Endothelial cell of umbilical vein (primary cell): ENCODE measurements at regions not wholly inside any gene's neighbourhood (a gene's known extent, or its start where the extent isn't known, plus 50 kb on each side); places are given as distances from the start of the nearest gene placed in this dataset.

Source experiments
- BruUV-seq: library from RNA; stranded (reverse); fragments of 400-500 nt; replicated peaks from 2 replicates; lab custom pipeline; 2021; lab: Mats Ljungman, UMichigan
- CTCF ChIA-PET: fragments of 300-600, 350-600 bp; sonication (Branson Sonifier 250); formaldehyde crosslinking; loops from one replicate; lab custom pipeline; 2021; ENCODE audit warnings: antibody characterized with exemption, inconsistent platforms; lab: Charles Lee
- POLR2A ChIA-PET: fragments of 300-600, 350-600 bp; sonication (Branson Sonifier 250); formaldehyde crosslinking; loops from one replicate; lab custom pipeline; 2021; ENCODE audit warnings: antibody characterized with exemption, inconsistent platforms; lab: Charles Lee
- DNase-seq: peaks from one replicate; pipeline ENCODE4 v3.0.0-alpha.2; 2011; ENCODE audit warnings: low read depth, low spot score
- FAIRE-seq: peaks from 2 replicates; lab custom pipeline; 2011; peaks lifted over from hg19 to GRCh38; lab: Jason Lieb, UNC
- H2AFZ ChIP-seq: 2 replicates; pipeline ENCODE4 v1.6.0; 2012; ENCODE audit warnings: low read depth, low read length, control low read depth, inconsistent platforms
- H3K27ac ChIP-seq: 2 replicates; pipeline ENCODE4 v1.5.1; 2011; ENCODE audit warnings: low read depth, mild to moderate bottlenecking, control low read depth, low read length, moderate library complexity; ENCODE audit not compliant: insufficient read depth
- H3K27me3 ChIP-seq, 2 experiments: 2 replicates each; pipeline versions ENCODE4 v1.6.0 to v1.6.1; 2011; ENCODE audit warnings: low read length in 2 of 2, mixed read lengths in 1 of 2; ENCODE audit not compliant: control insufficient read depth in 2 of 2, insufficient read depth in 2 of 2
- H3K36me3 ChIP-seq, 2 experiments: 2 replicates in 1 of 2; 3 replicates in 1 of 2; pipeline ENCODE4 v1.5.1; 2011; ENCODE audit warnings: low read length in 2 of 2, mild to moderate bottlenecking in 1 of 2, moderate library complexity in 1 of 2; ENCODE audit not compliant: control insufficient read depth in 2 of 2, insufficient read depth in 2 of 2; ENCODE audit errors: extremely low read depth in 1 of 2
- H3K4me1 ChIP-seq: 3 replicates; pipeline ENCODE4 v1.5.1; 2011; ENCODE audit warnings: mild to moderate bottlenecking, low read length; ENCODE audit not compliant: control insufficient read depth, insufficient read depth; ENCODE audit errors: extremely low read depth
- H3K4me2 ChIP-seq: 2 replicates; pipeline ENCODE4 v1.6.1; 2011; ENCODE audit warnings: low read length, control low read depth, mixed read lengths; ENCODE audit not compliant: insufficient read depth
- H3K4me3 ChIP-seq, 3 experiments: fragments of 200-600 bp in 1 of 3; sonication (generic), shearing (Covaris generic) in 1 of 3; replicated peaks in 1 of 3; 2 replicates each; pipeline ENCODE4 v1.5.1; 2011 to 2016; ENCODE audit warnings: control low read depth in 3 of 3, low read length in 3 of 3, mild to moderate bottlenecking in 2 of 3, inconsistent platforms in 1 of 3, low read depth in 1 of 3, moderate library complexity in 1 of 3; ENCODE audit not compliant: insufficient read depth in 1 of 3
- H3K79me2 ChIP-seq: 2 replicates; pipeline ENCODE4 v1.6.0; 2012; ENCODE audit warnings: low read length, inconsistent platforms; ENCODE audit not compliant: control insufficient read depth, insufficient read depth
- H3K9ac ChIP-seq: replicated peaks from 2 replicates; pipeline ENCODE3; 2011; ENCODE audit warnings: low read length, control low read depth; ENCODE audit not compliant: insufficient read depth; ENCODE audit errors: extremely low read depth
- H3K9me1 ChIP-seq: replicated peaks from 3 replicates; pipeline ENCODE4 v1.6.0; 2011; ENCODE audit warnings: mild to moderate bottlenecking, low read length; ENCODE audit not compliant: control insufficient read depth, insufficient read depth; ENCODE audit errors: extremely low read depth
- H3K9me3 ChIP-seq: replicated peaks from 2 replicates; pipeline ENCODE4 v1.5.1; 2012; ENCODE audit warnings: low read length, inconsistent platforms; ENCODE audit not compliant: control insufficient read depth, insufficient read depth
- H4K20me1 ChIP-seq: replicated peaks from 2 replicates; pipeline ENCODE3; 2011; ENCODE audit warnings: mild to moderate bottlenecking, low read length; ENCODE audit not compliant: control insufficient read depth, insufficient read depth; ENCODE audit errors: extremely low read depth
- CTCF ChIP-seq, 2 donors: IDR thresholded peaks; 1 replicate in 1 of 2; 2 replicates in 1 of 2; pipeline ENCODE4 v1.5.1; 2011; ENCODE audit warnings: low read length in 2 of 2, mild to moderate bottlenecking in 2 of 2, moderate library complexity in 2 of 2, control low read depth in 1 of 2, inconsistent platforms in 1 of 2, low read depth in 1 of 2; ENCODE audit not compliant: insufficient read depth in 1 of 2; ENCODE audit errors: extremely low read depth in 1 of 2
- EZH2 ChIP-seq: IDR thresholded peaks from 2 replicates; pipeline ENCODE4 v1.6.1; 2012; ENCODE audit warnings: borderline replicate concordance, low read depth, mild to moderate bottlenecking, moderate library complexity, low read length, inconsistent platforms; ENCODE audit not compliant: severe bottlenecking
- FOS ChIP-seq: IDR thresholded peaks from 2 replicates; pipeline ENCODE4 v1.6.1; 2011; ENCODE audit warnings: mild to moderate bottlenecking, low read length, moderate library complexity, borderline replicate concordance; ENCODE audit not compliant: insufficient read depth
- GATA2 ChIP-seq: IDR thresholded peaks from 2 replicates; pipeline ENCODE4 v1.7.0; 2011; ENCODE audit warnings: low read depth, mild to moderate bottlenecking, moderate library complexity, mixed read lengths, low read length; ENCODE audit not compliant: insufficient read length, insufficient read depth
- JUN ChIP-seq: IDR thresholded peaks from 2 replicates; pipeline ENCODE4 v1.6.1; 2011; ENCODE audit warnings: borderline replicate concordance, low read depth; ENCODE audit not compliant: insufficient read length, insufficient read depth
- MAX ChIP-seq: IDR thresholded peaks from 2 replicates; pipeline ENCODE4 v1.6.1; 2011; ENCODE audit not compliant: insufficient read depth, insufficient read length
- MYC ChIP-seq: IDR thresholded peaks from one replicate; pipeline ENCODE4 v1.6.1; 2011; ENCODE audit warnings: mild to moderate bottlenecking, low read depth, low read length
- POLR2A ChIP-seq: IDR thresholded peaks from 2 replicates; pipeline ENCODE4 v1.6.1; 2012; ENCODE audit warnings: low read depth, mild to moderate bottlenecking, control low read depth, low read length
- POLR2AphosphoS5 ChIP-seq: IDR thresholded peaks from 2 replicates; pipeline ENCODE4 v1.6.1; 2012; ENCODE audit warnings: low read depth, mild to moderate bottlenecking, control low read depth, low read length, moderate library complexity; ENCODE audit not compliant: insufficient read depth
- dilution Hi-C: fragments of 300-500 bp; cut with MboI; formaldehyde crosslinking; loops from one replicate; pipeline ENCODE4 v1.15.0; 2019; ENCODE audit warnings: low sequenced_read_pairs; ENCODE audit not compliant: extremely low pct_ligation_motif_present
- intact Hi-C: fragments of 100-400 bp; cut with micrococcal nuclease; formaldehyde crosslinking; loops from one replicate; pipeline ENCODE4 v1.10.0; 2022

- H3K79me2 ChIP-seq: no peaks in the 10 kb centered on the region
- BruUV-seq: no TSS peak
- H3K36me3 ChIP-seq: no peaks in the 10 kb centered on the region
- H3K9me3 ChIP-seq: no peaks in the 10 kb centered on the region
- ChIA-PET CTCF (interaction anchor here (1.1 to 1.3 kb wide), 3 partner anchors 15 to 60 kb away, joined by 3 to 4 read pairs (median 3); no protein-coding TSS in a partner anchor), POLR2A (no interaction called here)
- no peak overlapping the region for H3K4me2 ChIP-seq
- FAIRE-seq (no peak), DNase-seq (no peak)
- intact Hi-C loops (no loop called here), dilution Hi-C loops (no loop called here)
- H3K4me3 ChIP-seq: no peak overlapping the region
- no peaks in the 10 kb centered on the region for H3K4me1 ChIP-seq
- TF ChIP-seq MYC (no peak), MAX (no peak), EZH2 (no peak), FOS (no peak), GATA2 (no peak), POLR2A (no peak), POLR2AphosphoS5 (no peak), JUN (no peak), CTCF (IDR thresholded peaks at IDR 0.05; ENCODE audit: extremely low read depth in 1 of 2, insufficient read depth in 1 of 2, low read depth in 1 of 2, low read length in 2 of 2) (no peak)
- H3K9me1 ChIP-seq: no peaks in the 10 kb centered on the region
- no peaks in the 10 kb centered on the region for H4K20me1 ChIP-seq
- no peak overlapping the region for H3K9ac ChIP-seq
- H2AFZ ChIP-seq: no peak overlapping the region
- H3K27me3 ChIP-seq: no peaks in the 10 kb centered on the region
- no peak overlapping the region for H3K27ac ChIP-seq
Observed at GRCh38 chr4:157574606-157575005, 354.1 kb downstream of the GRIA2 start.
